C4-2B (cell line): ENCODE measurements at regions not wholly inside any gene's neighbourhood (a gene's known extent, or its start where the extent isn't known, plus 50 kb on each side); places are given as distances from the start of the nearest gene placed in this dataset.

Experiments
- ZFX ChIP-seq: fragments of 450-650 bp; IDR thresholded peaks from 2 replicates; pipeline ENCODE4 v1.6.1; 2017
- TF ChIP-seq, protein P1 (sequence below): fragments of 450-650 bp; conservative IDR thresholded peaks from 2 replicates; pipeline ENCODE4 v1.5.1; 2017; ENCODE audit warnings: mild to moderate bottlenecking

DNA sequence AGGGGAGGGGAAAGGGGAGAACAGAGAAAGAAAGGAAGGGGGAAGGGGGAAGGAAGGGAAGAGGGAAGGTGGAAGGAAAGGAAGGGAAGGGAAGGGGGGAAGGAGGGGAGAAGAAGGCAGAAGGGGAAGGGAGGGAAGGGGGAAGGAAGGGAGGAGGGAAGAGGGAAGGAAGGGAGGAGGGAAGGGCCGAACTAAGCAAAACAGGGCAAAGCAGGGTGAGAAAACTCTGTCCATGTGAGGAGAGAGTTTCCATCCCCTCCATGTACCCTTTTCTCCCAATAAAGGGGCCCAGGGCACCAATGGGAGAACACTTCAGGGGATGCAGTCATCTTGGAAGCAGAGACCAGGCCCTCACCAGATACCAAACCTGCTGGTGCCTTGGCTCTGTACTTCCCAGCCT lies 256.8 kb upstream of the CDH5 start:
- TF ChIP-seq, protein P1, sequence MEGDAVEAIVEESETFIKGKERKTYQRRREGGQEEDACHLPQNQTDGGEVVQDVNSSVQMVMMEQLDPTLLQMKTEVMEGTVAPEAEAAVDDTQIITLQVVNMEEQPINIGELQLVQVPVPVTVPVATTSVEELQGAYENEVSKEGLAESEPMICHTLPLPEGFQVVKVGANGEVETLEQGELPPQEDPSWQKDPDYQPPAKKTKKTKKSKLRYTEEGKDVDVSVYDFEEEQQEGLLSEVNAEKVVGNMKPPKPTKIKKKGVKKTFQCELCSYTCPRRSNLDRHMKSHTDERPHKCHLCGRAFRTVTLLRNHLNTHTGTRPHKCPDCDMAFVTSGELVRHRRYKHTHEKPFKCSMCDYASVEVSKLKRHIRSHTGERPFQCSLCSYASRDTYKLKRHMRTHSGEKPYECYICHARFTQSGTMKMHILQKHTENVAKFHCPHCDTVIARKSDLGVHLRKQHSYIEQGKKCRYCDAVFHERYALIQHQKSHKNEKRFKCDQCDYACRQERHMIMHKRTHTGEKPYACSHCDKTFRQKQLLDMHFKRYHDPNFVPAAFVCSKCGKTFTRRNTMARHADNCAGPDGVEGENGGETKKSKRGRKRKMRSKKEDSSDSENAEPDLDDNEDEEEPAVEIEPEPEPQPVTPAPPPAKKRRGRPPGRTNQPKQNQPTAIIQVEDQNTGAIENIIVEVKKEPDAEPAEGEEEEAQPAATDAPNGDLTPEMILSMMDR: no peak
- TF ChIP-seq ZFX: no peak
